Colon (tissue), 2 donors: ENCODE measurements at regions not wholly inside any gene's neighbourhood (a gene's known extent, or its start where the extent isn't known, plus 50 kb on each side); places are given as distances from the start of the nearest gene placed in this dataset.

Experiments
- FAIRE-seq: peaks from 2 replicates; lab custom pipeline; 2012; peaks lifted over from hg19 to GRCh38; lab: Jason Lieb, UNC
- donor health status: control.
- donor health status: control.

- FAIRE-seq, result no peak
Observed at GRCh38 chr9:73011956-73012355, 59.1 kb upstream of the ALDH1A1 start.

GRCh38 chr9:73011181-73011750 is 58.4 kb upstream of the ALDH1A1 start:
- FAIRE-seq, result no peak

- no peak for FAIRE-seq
Observed at GRCh38 chr9:73009649-73010288, 56.9 kb upstream of the ALDH1A1 start.

DNA sequence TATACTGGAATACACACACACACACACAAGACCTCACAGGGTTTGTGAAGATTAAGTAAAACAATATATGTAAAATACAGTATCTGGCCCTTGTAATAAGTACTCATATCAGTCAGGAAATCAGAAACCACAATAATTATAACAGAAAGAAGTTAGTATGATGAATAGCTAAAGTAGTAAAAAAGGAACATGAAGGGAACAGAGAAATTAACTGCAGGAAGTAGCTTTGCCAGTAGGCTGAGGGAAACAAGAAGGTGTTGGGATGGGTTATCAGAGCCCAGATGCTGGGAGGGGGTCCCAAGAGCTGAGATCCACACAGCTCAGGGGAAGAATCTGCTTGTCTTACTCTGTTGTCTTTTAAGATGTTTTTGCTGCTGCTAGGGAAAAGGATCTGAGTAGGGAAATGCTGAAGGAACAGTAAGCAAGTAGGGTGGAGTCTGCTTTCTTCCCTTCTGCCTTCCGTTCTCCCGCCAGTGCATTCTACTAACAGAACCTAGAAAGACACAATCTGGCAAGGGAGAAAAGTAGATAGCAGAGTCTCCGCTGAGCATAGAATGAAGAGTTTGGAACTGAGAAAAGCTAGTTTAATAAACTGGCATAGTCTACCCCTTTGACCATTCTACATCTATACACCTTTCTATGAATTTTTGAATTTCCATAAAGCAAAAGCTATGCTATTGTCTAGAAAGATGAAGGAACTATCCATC is 55.3 kb upstream of the ALDH1A1 start:
- no peak for FAIRE-seq

- FAIRE-seq, result no peak
Observed at GRCh38 chr9:73006986-73007385, 54.1 kb upstream of the ALDH1A1 start.
